ENCODE measurements at regions not wholly inside any gene's neighbourhood (a gene's known extent, or its start where the extent isn't known, plus 50 kb on each side); places are given as distances from the start of the nearest gene placed in this dataset.

GRCh38 chr3:70899816-70900215 is 587.4 kb upstream of the MDFIC2 start:
- no peak for DNase-seq (ENCODE audit: low read depth in 1 of 2, low spot score in 1 of 2)

GRCh38 chr3:70890020-70890394 is 577.6 kb upstream of the MDFIC2 start:
- no peak for DNase-seq (ENCODE audit: low read depth in 1 of 2, low spot score in 1 of 2)

GRCh38 chr3:70889162-70890019 is 577.0 kb upstream of the MDFIC2 start:
- no peak for DNase-seq (ENCODE audit: low read depth in 1 of 2, low spot score in 1 of 2)

GRCh38 chr3:70885636-70886035 is 573.2 kb upstream of the MDFIC2 start:
- no peak for DNase-seq (ENCODE audit: low read depth in 1 of 2, low spot score in 1 of 2)

GRCh38 chr3:70882104-70882503 is 569.7 kb upstream of the MDFIC2 start:
- no peak for DNase-seq (ENCODE audit: low read depth in 1 of 2, low spot score in 1 of 2)

GRCh38 chr3:70880421-70880820 is 568.0 kb upstream of the MDFIC2 start:
- DNase-seq (ENCODE audit: low read depth in 1 of 2, low spot score in 1 of 2), result no peak

- DNase-seq (ENCODE audit: low read depth in 1 of 2, low spot score in 1 of 2), result no peak
Measured at GRCh38 chr3:70876154-70876553, 563.7 kb upstream of the MDFIC2 start.

- DNase-seq (ENCODE audit: low read depth in 1 of 2, low spot score in 1 of 2), result no peak
Measured at GRCh38 chr3:70874196-70874595, 561.8 kb upstream of the MDFIC2 start.

GRCh38 chr3:70873686-70874085 is 561.2 kb upstream of the MDFIC2 start:
- no peak for DNase-seq (ENCODE audit: low read depth in 1 of 2, low spot score in 1 of 2)

GRCh38 chr3:70871909-70872656 is 559.6 kb upstream of the MDFIC2 start:
- no peak for DNase-seq (ENCODE audit: low read depth in 1 of 2, low spot score in 1 of 2)

- DNase-seq (ENCODE audit: low read depth in 1 of 2, low spot score in 1 of 2), result no peak
Measured at GRCh38 chr3:70870576-70870975, 558.1 kb upstream of the MDFIC2 start.

GRCh38 chr3:70868561-70868960 is 556.1 kb upstream of the MDFIC2 start:
- no peak for DNase-seq (ENCODE audit: low read depth in 1 of 2, low spot score in 1 of 2)

GRCh38 chr3:70863049-70863448 is 550.6 kb upstream of the MDFIC2 start:
- DNase-seq (ENCODE audit: low read depth in 1 of 2, low spot score in 1 of 2), result no peak

- DNase-seq (ENCODE audit: low read depth in 1 of 2, low spot score in 1 of 2), result no peak
Measured at GRCh38 chr3:70861855-70862254, 549.4 kb upstream of the MDFIC2 start.

GRCh38 chr3:70861234-70861633 is 548.8 kb upstream of the MDFIC2 start:
- DNase-seq (ENCODE audit: low read depth in 1 of 2, low spot score in 1 of 2), result no peak

- no peak for DNase-seq (ENCODE audit: low read depth in 1 of 2, low spot score in 1 of 2)
Measured at GRCh38 chr3:70857916-70858315, 545.5 kb upstream of the MDFIC2 start.

- no peak for DNase-seq (ENCODE audit: low read depth in 1 of 2, low spot score in 1 of 2)
Measured at GRCh38 chr3:70856414-70857162, 544.1 kb upstream of the MDFIC2 start.

GRCh38 chr3:70855149-70855548 is 542.7 kb upstream of the MDFIC2 start:
- no peak for DNase-seq (ENCODE audit: low read depth in 1 of 2, low spot score in 1 of 2)

- no peak for DNase-seq (ENCODE audit: low read depth in 1 of 2, low spot score in 1 of 2)
Measured at GRCh38 chr3:70854108-70854507, 541.7 kb upstream of the MDFIC2 start.

- no peak for DNase-seq (ENCODE audit: low read depth in 1 of 2, low spot score in 1 of 2)
Measured at GRCh38 chr3:70853161-70853944, 540.9 kb upstream of the MDFIC2 start.

Data from stimulated activated CD4-positive, alpha-beta T cell treated with anti-CD3 and anti-CD28 coated beads, Interleukin-15, amount 100 ng/mL, for 1 hour (primary cell).